ENCODE measurements at regions not wholly inside any gene's neighbourhood (a gene's known extent, or its start where the extent isn't known, plus 50 kb on each side); places are given as distances from the start of the nearest gene placed in this dataset.
"Not testable (repeated sequence)": the region's sequence is repeated elsewhere in the genome, so short reads cannot be mapped to it uniquely, and the experiment has no call there.

GRCh38 chr1:90820745-90821144, 103.6 kb upstream of the BARHL2 start:
- no peak for TF ChIP-seq GABPA (IDR thresholded peaks at IDR 0.05; ENCODE audit: low read depth)
- TF ChIP-seq POLR2AphosphoS5 (IDR thresholded peaks at IDR 0.05; ENCODE audit: low read depth): no peak
- no peak for TF ChIP-seq CTCF (IDR thresholded peaks at IDR 0.05; ENCODE audit: insufficient read depth, low read length)
- TF ChIP-seq REST (IDR thresholded peaks at IDR 0.05; ENCODE audit: insufficient replicate concordance, low read depth): no peak
- no peak for TF ChIP-seq SPI1 (IDR thresholded peaks at IDR 0.05; ENCODE audit: borderline replicate concordance, low read depth)
- Histone ChIP-seq H3K4me3 (replicated peaks; ENCODE audit: insufficient read depth, low read length) (no peak overlapping the region), H3K27ac (replicated peaks) (no peak overlapping the region), H3K27me3 (ENCODE audit: insufficient read depth, poor library complexity, severe bottlenecking) (peaks cover 5% of the 10 kb centered on the region)
- DNase-seq (ENCODE audit: low read depth in 1 of 2, low spot score in 1 of 2): no peak

GRCh38 chr1:90817399-90817798, 100.3 kb upstream of the BARHL2 start:
- no peak for TF ChIP-seq CTCF (IDR thresholded peaks at IDR 0.05; ENCODE audit: insufficient read depth, low read length)
- TF ChIP-seq POLR2AphosphoS5 (IDR thresholded peaks at IDR 0.05; ENCODE audit: low read depth): no peak
- no peak for TF ChIP-seq SPI1 (IDR thresholded peaks at IDR 0.05; ENCODE audit: borderline replicate concordance, low read depth)
- TF ChIP-seq REST (IDR thresholded peaks at IDR 0.05; ENCODE audit: insufficient replicate concordance, low read depth): no peak
- no peak for TF ChIP-seq GABPA (IDR thresholded peaks at IDR 0.05; ENCODE audit: low read depth)
- Histone ChIP-seq H3K27me3 (ENCODE audit: insufficient read depth, poor library complexity, severe bottlenecking) (peaks cover 7% of the 10 kb centered on the region), H3K4me3 (replicated peaks; ENCODE audit: insufficient read depth, low read length) (no peak overlapping the region), H3K27ac (replicated peaks) (no peak overlapping the region)
- no peak for DNase-seq (ENCODE audit: low read depth in 1 of 2, low spot score in 1 of 2)

GRCh38 chr1:90812237-90812636, 95.1 kb upstream of the BARHL2 start:
- not testable (repeated sequence) for H3K27me3 ChIP-seq (ENCODE audit: insufficient read depth, poor library complexity, severe bottlenecking); H3K27ac ChIP-seq (replicated peaks); H3K4me3 ChIP-seq (replicated peaks; ENCODE audit: insufficient read depth, low read length); DNase-seq (ENCODE audit: low read depth in 1 of 2, low spot score in 1 of 2)

GRCh38 chr1:90811444-90811950, 94.4 kb upstream of the BARHL2 start:
- not testable (repeated sequence) for H3K4me3 ChIP-seq (replicated peaks; ENCODE audit: insufficient read depth, low read length); H3K27me3 ChIP-seq (ENCODE audit: insufficient read depth, poor library complexity, severe bottlenecking); DNase-seq (ENCODE audit: low read depth in 1 of 2, low spot score in 1 of 2); H3K27ac ChIP-seq (replicated peaks)

- TF ChIP-seq CTCF (IDR thresholded peaks at IDR 0.05; ENCODE audit: insufficient read depth, low read length) (no peak), REST (IDR thresholded peaks at IDR 0.05; ENCODE audit: insufficient replicate concordance, low read depth) (no peak), POLR2AphosphoS5 (IDR thresholded peaks at IDR 0.05; ENCODE audit: low read depth) (no peak), GABPA (IDR thresholded peaks at IDR 0.05; ENCODE audit: low read depth) (no peak), SPI1 (IDR thresholded peaks at IDR 0.05; ENCODE audit: borderline replicate concordance, low read depth) (no peak)
These were observed 93.6 kb upstream of the BARHL2 start for GRCh38 chr1:90810681-90811080.

More at GRCh38 chr1:90810681-90811080, 93.6 kb upstream of the BARHL2 start:
- DNase-seq (ENCODE audit: low read depth in 1 of 2, low spot score in 1 of 2): no peak
- Histone ChIP-seq H3K4me3 (replicated peaks; ENCODE audit: insufficient read depth, low read length) (no peak overlapping the region), H3K27me3 (ENCODE audit: insufficient read depth, poor library complexity, severe bottlenecking) (peaks cover 2% of the 10 kb centered on the region), H3K27ac (replicated peaks) (no peak overlapping the region)

Data from HL-60 (cell line).